ENCODE measurements at regions not wholly inside any gene's neighbourhood (a gene's known extent, or its start where the extent isn't known, plus 50 kb on each side); places are given as distances from the start of the nearest gene placed in this dataset.

- Histone ChIP-seq H3K4me1 (ENCODE audit: control insufficient read depth, insufficient read depth, low read length) (peaks cover 9% of the 10 kb centered on the region), H3K27ac (ENCODE audit: low read depth, low read length) (no peak overlapping the region), H3K27me3 (ENCODE audit: control insufficient read depth, insufficient read depth, low read length) (no peaks in the 10 kb centered on the region), H3K36me3 (ENCODE audit: control insufficient read depth, insufficient read depth, low read length) (no peaks in the 10 kb centered on the region), H3K9ac (ENCODE audit: low read depth, low read length) (no peak overlapping the region), H3K9me3 (ENCODE audit: control insufficient read depth, insufficient read depth, low read length) (peaks cover 8% of the 10 kb centered on the region), H3K4me3 (ENCODE audit: low read depth, low read length) (no peak overlapping the region)
Measured at GRCh38 chr1:239920214-239920613, 171.5 kb upstream of the FMN2 start.

GRCh38 chr1:239922778-239923522 is 168.7 kb upstream of the FMN2 start:
- H3K36me3 ChIP-seq (ENCODE audit: control insufficient read depth, insufficient read depth, low read length): no peaks in the 10 kb centered on the region
- no peak overlapping the region for H3K9ac ChIP-seq (ENCODE audit: low read depth, low read length)
- H3K4me3 ChIP-seq (ENCODE audit: low read depth, low read length): no peak overlapping the region
- H3K4me1 ChIP-seq (ENCODE audit: control insufficient read depth, insufficient read depth, low read length): no peaks in the 10 kb centered on the region; the same call in 1 of the 2 replicates
- H3K27ac ChIP-seq (ENCODE audit: low read depth, low read length): no peak overlapping the region
- H3K27me3 ChIP-seq (ENCODE audit: control insufficient read depth, insufficient read depth, low read length): no peaks in the 10 kb centered on the region
- peaks cover 18% of the 10 kb centered on the region for H3K9me3 ChIP-seq (ENCODE audit: control insufficient read depth, insufficient read depth, low read length)

- Histone ChIP-seq H3K9me3 (ENCODE audit: control insufficient read depth, insufficient read depth, low read length) (peaks cover 18% of the 10 kb centered on the region), H3K27me3 (ENCODE audit: control insufficient read depth, insufficient read depth, low read length) (no peaks in the 10 kb centered on the region), H3K9ac (ENCODE audit: low read depth, low read length) (no peak overlapping the region), H3K4me1 (ENCODE audit: control insufficient read depth, insufficient read depth, low read length) (no peaks in the 10 kb centered on the region; the same call in 1 of the 2 replicates), H3K36me3 (ENCODE audit: control insufficient read depth, insufficient read depth, low read length) (no peaks in the 10 kb centered on the region), H3K4me3 (ENCODE audit: low read depth, low read length) (no peak overlapping the region), H3K27ac (ENCODE audit: low read depth, low read length) (no peak overlapping the region)
Measured at GRCh38 chr1:239924741-239925350, 166.8 kb upstream of the FMN2 start.

- Histone ChIP-seq H3K27me3 (ENCODE audit: control insufficient read depth, insufficient read depth, low read length) (no peaks in the 10 kb centered on the region), H3K4me1 (ENCODE audit: control insufficient read depth, insufficient read depth, low read length) (no peaks in the 10 kb centered on the region; the same call in 1 of the 2 replicates)
Measured at GRCh38 chr1:239926184-239926583, 165.5 kb upstream of the FMN2 start.

GRCh38 chr1:239929317-239929716 is 162.4 kb upstream of the FMN2 start:
- Histone ChIP-seq H3K9ac (ENCODE audit: low read depth, low read length) (no peak overlapping the region), H3K4me3 (ENCODE audit: low read depth, low read length) (no peak overlapping the region), H3K36me3 (ENCODE audit: control insufficient read depth, insufficient read depth, low read length) (no peaks in the 10 kb centered on the region), H3K27ac (ENCODE audit: low read depth, low read length) (no peak overlapping the region), H3K4me1 (ENCODE audit: control insufficient read depth, insufficient read depth, low read length) (no peaks in the 10 kb centered on the region), H3K9me3 (ENCODE audit: control insufficient read depth, insufficient read depth, low read length) (peaks cover 18% of the 10 kb centered on the region), H3K27me3 (ENCODE audit: control insufficient read depth, insufficient read depth, low read length) (no peaks in the 10 kb centered on the region)

More at GRCh38 chr1:239926184-239926583, 165.5 kb upstream of the FMN2 start:
- no peak overlapping the region for H3K9ac ChIP-seq (ENCODE audit: low read depth, low read length)
- H3K36me3 ChIP-seq (ENCODE audit: control insufficient read depth, insufficient read depth, low read length): no peaks in the 10 kb centered on the region
- peaks cover 18% of the 10 kb centered on the region for H3K9me3 ChIP-seq (ENCODE audit: control insufficient read depth, insufficient read depth, low read length)
- H3K4me3 ChIP-seq (ENCODE audit: low read depth, low read length): no peak overlapping the region
- no peak overlapping the region for H3K27ac ChIP-seq (ENCODE audit: low read depth, low read length)

- Histone ChIP-seq H3K9ac (ENCODE audit: low read depth, low read length) (no peak overlapping the region), H3K27me3 (ENCODE audit: control insufficient read depth, insufficient read depth, low read length) (no peaks in the 10 kb centered on the region), H3K27ac (ENCODE audit: low read depth, low read length) (no peak overlapping the region), H3K9me3 (ENCODE audit: control insufficient read depth, insufficient read depth, low read length) (peaks cover 4% of the 10 kb centered on the region; the same call in 1 of the 2 replicates), H3K36me3 (ENCODE audit: control insufficient read depth, insufficient read depth, low read length) (no peaks in the 10 kb centered on the region), H3K4me3 (ENCODE audit: low read depth, low read length) (no peak overlapping the region), H3K4me1 (ENCODE audit: control insufficient read depth, insufficient read depth, low read length) (no peaks in the 10 kb centered on the region)
Measured at GRCh38 chr1:239930686-239931262, 160.9 kb upstream of the FMN2 start.

- no peak overlapping the region for H3K27ac ChIP-seq (ENCODE audit: low read depth, low read length)
- no peaks in the 10 kb centered on the region for H3K27me3 ChIP-seq (ENCODE audit: control insufficient read depth, insufficient read depth, low read length)
- no peak overlapping the region for H3K4me3 ChIP-seq (ENCODE audit: low read depth, low read length)
- no peaks in the 10 kb centered on the region for H3K9me3 ChIP-seq (ENCODE audit: control insufficient read depth, insufficient read depth, low read length)
- H3K4me1 ChIP-seq (ENCODE audit: control insufficient read depth, insufficient read depth, low read length): no peaks in the 10 kb centered on the region
- no peak overlapping the region for H3K9ac ChIP-seq (ENCODE audit: low read depth, low read length)
- no peaks in the 10 kb centered on the region for H3K36me3 ChIP-seq (ENCODE audit: control insufficient read depth, insufficient read depth, low read length)
Measured at GRCh38 chr1:239931341-239931740, 160.3 kb upstream of the FMN2 start.

- Histone ChIP-seq H3K9me3 (ENCODE audit: control insufficient read depth, insufficient read depth, low read length) (peaks cover 12% of the 10 kb centered on the region), H3K27me3 (ENCODE audit: control insufficient read depth, insufficient read depth, low read length) (no peaks in the 10 kb centered on the region), H3K9ac (ENCODE audit: low read depth, low read length) (no peak overlapping the region), H3K27ac (ENCODE audit: low read depth, low read length) (no peak overlapping the region), H3K4me3 (ENCODE audit: low read depth, low read length) (no peak overlapping the region), H3K4me1 (ENCODE audit: control insufficient read depth, insufficient read depth, low read length) (no peaks in the 10 kb centered on the region), H3K36me3 (ENCODE audit: control insufficient read depth, insufficient read depth, low read length) (no peaks in the 10 kb centered on the region)
Measured at GRCh38 chr1:239939602-239940001, 152.1 kb upstream of the FMN2 start.

GRCh38 chr1:239943761-239944160 is 147.9 kb upstream of the FMN2 start:
- H3K4me3 ChIP-seq (ENCODE audit: low read depth, low read length): no peak overlapping the region
- H3K4me1 ChIP-seq (ENCODE audit: control insufficient read depth, insufficient read depth, low read length): no peaks in the 10 kb centered on the region
- H3K9ac ChIP-seq (ENCODE audit: low read depth, low read length): no peak overlapping the region
- H3K27ac ChIP-seq (ENCODE audit: low read depth, low read length): no peak overlapping the region
- H3K9me3 ChIP-seq (ENCODE audit: control insufficient read depth, insufficient read depth, low read length): peaks cover 17% of the 10 kb centered on the region
- H3K27me3 ChIP-seq (ENCODE audit: control insufficient read depth, insufficient read depth, low read length): no peaks in the 10 kb centered on the region
- no peaks in the 10 kb centered on the region for H3K36me3 ChIP-seq (ENCODE audit: control insufficient read depth, insufficient read depth, low read length)

- H3K4me3 ChIP-seq (ENCODE audit: low read depth, low read length): no peak overlapping the region
Measured at GRCh38 chr1:239944666-239945065, 147.0 kb upstream of the FMN2 start.

GRCh38 chr1:239947801-239948200 is 143.9 kb upstream of the FMN2 start:
- Histone ChIP-seq H3K9ac (ENCODE audit: low read depth, low read length) (no peak overlapping the region), H3K4me1 (ENCODE audit: control insufficient read depth, insufficient read depth, low read length) (no peaks in the 10 kb centered on the region), H3K9me3 (ENCODE audit: control insufficient read depth, insufficient read depth, low read length) (peaks cover 15% of the 10 kb centered on the region), H3K27ac (ENCODE audit: low read depth, low read length) (no peak overlapping the region), H3K27me3 (ENCODE audit: control insufficient read depth, insufficient read depth, low read length) (no peaks in the 10 kb centered on the region), H3K36me3 (ENCODE audit: control insufficient read depth, insufficient read depth, low read length) (no peaks in the 10 kb centered on the region), H3K4me3 (ENCODE audit: low read depth, low read length) (no peak overlapping the region)

More at GRCh38 chr1:239944666-239945065, 147.0 kb upstream of the FMN2 start:
- Histone ChIP-seq H3K27me3 (ENCODE audit: control insufficient read depth, insufficient read depth, low read length) (no peaks in the 10 kb centered on the region), H3K9me3 (ENCODE audit: control insufficient read depth, insufficient read depth, low read length) (peaks cover 17% of the 10 kb centered on the region), H3K27ac (ENCODE audit: low read depth, low read length) (no peak overlapping the region), H3K36me3 (ENCODE audit: control insufficient read depth, insufficient read depth, low read length) (no peaks in the 10 kb centered on the region), H3K4me1 (ENCODE audit: control insufficient read depth, insufficient read depth, low read length) (no peaks in the 10 kb centered on the region), H3K9ac (ENCODE audit: low read depth, low read length) (no peak overlapping the region)

All from HUES48 (cell line).